GM23338 (cell line): ENCODE measurements at regions not wholly inside any gene's neighbourhood (a gene's known extent, or its start where the extent isn't known, plus 50 kb on each side); places are given as distances from the start of the nearest gene placed in this dataset.

Experiments used
- CREB1 ChIP-seq: fragments of 250-450 bp; sonication (Bioruptor Pico); IDR thresholded peaks from 2 replicates; pipeline ENCODE4 v1.5.0; 2020; ENCODE audit warnings: low read depth, mild to moderate bottlenecking, moderate library complexity
- EZH2 ChIP-seq: fragments of 200-600 bp; sonication (generic); IDR thresholded peaks from one replicate; pipeline ENCODE4 v1.8.0; 2017; ENCODE audit warnings: antibody characterized with exemption, mild to moderate bottlenecking, low read depth; ENCODE audit not compliant: unreplicated experiment
- EZH2phosphoT487 ChIP-seq: fragments of 200-600 bp; sonication (generic); IDR thresholded peaks from one replicate; pipeline ENCODE4 v1.8.1; 2018; ENCODE audit warnings: antibody characterized with exemption; ENCODE audit not compliant: unreplicated experiment
- JUNB ChIP-seq: IDR thresholded peaks from one replicate; pipeline ENCODE4 v1.6.1; 2016; ENCODE audit warnings: antibody characterized with exemption; ENCODE audit not compliant: unreplicated experiment
- POLR2AphosphoS5 ChIP-seq: IDR thresholded peaks from 2 replicates; pipeline ENCODE4 v1.6.1; 2016; ENCODE audit warnings: antibody characterized with exemption, low read depth
- STAT1 ChIP-seq: IDR thresholded peaks from one replicate; pipeline ENCODE4 v1.6.1; 2016; ENCODE audit warnings: antibody characterized with exemption; ENCODE audit not compliant: unreplicated experiment
- ZNF114 ChIP-seq: fragments of 250-450 bp; sonication (Bioruptor Pico); IDR thresholded peaks from 2 replicates; pipeline ENCODE4 v1.5.0; 2020; ENCODE audit warnings: mild to moderate bottlenecking, moderate library complexity
- TF ChIP-seq, protein P1 (sequence below), 2 experiments: fragments of 200-600 bp in 1 of 2; sonication (generic) in 1 of 2; conservative IDR thresholded peaks; 2 replicates each; pipeline versions ENCODE4 v1.5.1 to v1.6.1; 2016 to 2017; ENCODE audit warnings: antibody characterized with exemption in 2 of 2, low read depth in 2 of 2, mild to moderate bottlenecking in 2 of 2, moderate library complexity in 1 of 2
- TF ChIP-seq, protein P2 (sequence below): IDR thresholded peaks from 2 replicates; pipeline ENCODE4 v1.6.1; 2016; ENCODE audit warnings: antibody characterized with exemption

DNA sequence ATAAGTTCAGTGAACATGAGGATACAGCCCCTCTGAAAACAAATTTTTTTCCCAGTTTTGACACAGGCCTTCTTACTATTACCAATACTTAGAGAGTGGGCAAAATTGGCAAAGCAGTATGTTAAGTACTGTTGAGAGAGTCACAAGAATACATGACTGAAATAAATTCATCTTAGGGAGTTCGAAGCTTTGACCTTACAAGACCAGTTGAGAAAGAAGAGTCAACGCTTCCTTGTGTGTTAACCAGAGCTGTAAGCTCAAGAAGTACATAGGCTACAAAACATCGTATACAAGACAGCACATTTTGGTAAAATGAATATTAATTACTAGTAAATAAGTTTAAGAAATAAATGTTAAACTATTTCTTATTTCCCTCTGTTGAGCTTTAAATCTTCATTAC lies 164.4 kb upstream of the RORA start:
- TF ChIP-seq, protein P1, sequence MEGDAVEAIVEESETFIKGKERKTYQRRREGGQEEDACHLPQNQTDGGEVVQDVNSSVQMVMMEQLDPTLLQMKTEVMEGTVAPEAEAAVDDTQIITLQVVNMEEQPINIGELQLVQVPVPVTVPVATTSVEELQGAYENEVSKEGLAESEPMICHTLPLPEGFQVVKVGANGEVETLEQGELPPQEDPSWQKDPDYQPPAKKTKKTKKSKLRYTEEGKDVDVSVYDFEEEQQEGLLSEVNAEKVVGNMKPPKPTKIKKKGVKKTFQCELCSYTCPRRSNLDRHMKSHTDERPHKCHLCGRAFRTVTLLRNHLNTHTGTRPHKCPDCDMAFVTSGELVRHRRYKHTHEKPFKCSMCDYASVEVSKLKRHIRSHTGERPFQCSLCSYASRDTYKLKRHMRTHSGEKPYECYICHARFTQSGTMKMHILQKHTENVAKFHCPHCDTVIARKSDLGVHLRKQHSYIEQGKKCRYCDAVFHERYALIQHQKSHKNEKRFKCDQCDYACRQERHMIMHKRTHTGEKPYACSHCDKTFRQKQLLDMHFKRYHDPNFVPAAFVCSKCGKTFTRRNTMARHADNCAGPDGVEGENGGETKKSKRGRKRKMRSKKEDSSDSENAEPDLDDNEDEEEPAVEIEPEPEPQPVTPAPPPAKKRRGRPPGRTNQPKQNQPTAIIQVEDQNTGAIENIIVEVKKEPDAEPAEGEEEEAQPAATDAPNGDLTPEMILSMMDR (conservative IDR thresholded peaks at IDR 0.05; ENCODE audit: low read depth in 2 of 2) = no peak
- TF ChIP-seq CREB1 (CRISPR knock-in tag) (no peak), POLR2AphosphoS5 (no peak), JUNB (no peak), STAT1 (no peak), EZH2 (no peak), EZH2phosphoT487 (no peak), ZNF114 (CRISPR knock-in tag) (no peak)
- TF ChIP-seq, protein P2, sequence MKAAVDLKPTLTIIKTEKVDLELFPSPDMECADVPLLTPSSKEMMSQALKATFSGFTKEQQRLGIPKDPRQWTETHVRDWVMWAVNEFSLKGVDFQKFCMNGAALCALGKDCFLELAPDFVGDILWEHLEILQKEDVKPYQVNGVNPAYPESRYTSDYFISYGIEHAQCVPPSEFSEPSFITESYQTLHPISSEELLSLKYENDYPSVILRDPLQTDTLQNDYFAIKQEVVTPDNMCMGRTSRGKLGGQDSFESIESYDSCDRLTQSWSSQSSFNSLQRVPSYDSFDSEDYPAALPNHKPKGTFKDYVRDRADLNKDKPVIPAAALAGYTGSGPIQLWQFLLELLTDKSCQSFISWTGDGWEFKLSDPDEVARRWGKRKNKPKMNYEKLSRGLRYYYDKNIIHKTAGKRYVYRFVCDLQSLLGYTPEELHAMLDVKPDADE = no peak
